ENCODE measurements at regions not wholly inside any gene's neighbourhood (a gene's known extent, or its start where the extent isn't known, plus 50 kb on each side); places are given as distances from the start of the nearest gene placed in this dataset.
A peak's percentile ranks its signal among the peaks of the same experiment; 100 is the strongest.

GRCh38 chr18:24817587-24818371 lies 357.3 kb downstream of the HRH4 start:
- ATAC-seq (no peak), DNase-seq (ENCODE audit: low spot score in 2 of 2) (no peak)
- Mint-ChIP-seq H3K27ac (no peak overlapping the region), H3K4me3 (no peak overlapping the region), H3K9me3 (peaks cover 2% of the 10 kb centered on the region), H3K36me3 (no peaks in the 10 kb centered on the region), H3K4me1 (no peaks in the 10 kb centered on the region)

DNA sequence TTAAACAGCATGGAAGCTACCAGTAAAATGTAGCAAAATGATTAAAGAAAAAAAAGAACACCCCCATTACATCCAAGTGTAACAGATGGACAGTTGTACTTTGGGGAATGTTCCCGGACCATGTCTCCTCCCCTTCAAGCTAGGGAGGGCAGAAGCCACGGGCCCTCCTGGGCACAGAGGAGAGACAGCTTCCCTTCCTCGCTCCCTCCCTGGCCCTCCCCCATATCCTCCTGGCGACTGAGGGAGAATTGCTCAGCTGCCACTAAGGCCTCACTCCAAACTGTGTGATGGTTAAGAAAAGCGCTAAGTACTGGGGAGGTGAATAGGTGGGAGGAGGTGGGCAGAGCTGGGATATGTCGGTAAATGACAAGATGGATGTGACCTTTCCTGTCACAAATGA lies 358.0 kb downstream of the HRH4 start:
- no peaks in the 10 kb centered on the region for H3K4me1 Mint-ChIP-seq
- peaks cover 2% of the 10 kb centered on the region for H3K9me3 Mint-ChIP-seq
- no peak overlapping the region for H3K27ac Mint-ChIP-seq
- H3K36me3 Mint-ChIP-seq = no peaks in the 10 kb centered on the region
- DNase-seq (ENCODE audit: low spot score in 2 of 2) (no peak), ATAC-seq (no peak)
- H3K4me3 Mint-ChIP-seq = no peak overlapping the region

GRCh38 chr18:24819141-24819890 lies 358.9 kb downstream of the HRH4 start:
- ATAC-seq (peak; percentile 31), DNase-seq (ENCODE audit: low spot score in 2 of 2) (no peak)
- H3K27ac Mint-ChIP-seq = no peak overlapping the region
- H3K36me3 Mint-ChIP-seq = no peaks in the 10 kb centered on the region
- peaks cover 2% of the 10 kb centered on the region for H3K9me3 Mint-ChIP-seq
- no peaks in the 10 kb centered on the region for H3K4me1 Mint-ChIP-seq
- no peak overlapping the region for H3K4me3 Mint-ChIP-seq

GRCh38 chr18:24825397-24825796 lies 365.0 kb downstream of the HRH4 start:
- DNase-seq (ENCODE audit: low spot score in 2 of 2) (no peak), ATAC-seq (no peak)
- no peaks in the 10 kb centered on the region for H3K36me3 Mint-ChIP-seq
- no peak overlapping the region for H3K27ac Mint-ChIP-seq
- no peak overlapping the region for H3K4me3 Mint-ChIP-seq
- H3K4me1 Mint-ChIP-seq = no peaks in the 10 kb centered on the region
- peaks cover 2% of the 10 kb centered on the region for H3K9me3 Mint-ChIP-seq

- ATAC-seq (no peak), DNase-seq (ENCODE audit: low spot score in 2 of 2) (no peak)
- Mint-ChIP-seq H3K4me1 (no peaks in the 10 kb centered on the region), H3K9me3 (peaks cover 2% of the 10 kb centered on the region), H3K4me3 (no peak overlapping the region), H3K27ac (no peak overlapping the region), H3K36me3 (no peaks in the 10 kb centered on the region)
Observed at GRCh38 chr18:24826605-24827004, 366.2 kb downstream of the HRH4 start.

DNA sequence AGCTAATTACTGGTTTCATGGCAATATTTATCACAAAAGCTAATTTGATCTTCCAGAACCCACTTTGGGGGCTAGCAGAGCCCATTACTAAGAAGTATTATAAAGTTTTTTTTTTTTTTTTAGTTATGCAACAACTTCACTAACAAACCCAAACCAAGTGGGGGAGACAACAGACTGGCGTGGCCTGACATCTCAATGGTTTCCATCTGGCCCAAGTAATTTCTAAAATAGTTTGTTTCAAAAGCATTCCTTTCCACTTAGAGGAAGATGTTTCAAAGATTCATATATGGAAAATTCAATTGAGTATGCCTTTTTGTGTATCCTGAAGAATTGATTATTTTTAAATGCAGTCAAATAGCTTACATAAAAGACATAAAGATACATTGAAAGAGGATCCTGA lies 367.1 kb downstream of the HRH4 start:
- DNase-seq (ENCODE audit: low spot score in 2 of 2) = no peak
- no peaks in the 10 kb centered on the region for H3K36me3 Mint-ChIP-seq
- no peaks in the 10 kb centered on the region for H3K4me1 Mint-ChIP-seq
- ATAC-seq = no peak
- H3K9me3 Mint-ChIP-seq = no peaks in the 10 kb centered on the region
- H3K27ac Mint-ChIP-seq = no peak overlapping the region
- H3K4me3 Mint-ChIP-seq = no peak overlapping the region

DNA sequence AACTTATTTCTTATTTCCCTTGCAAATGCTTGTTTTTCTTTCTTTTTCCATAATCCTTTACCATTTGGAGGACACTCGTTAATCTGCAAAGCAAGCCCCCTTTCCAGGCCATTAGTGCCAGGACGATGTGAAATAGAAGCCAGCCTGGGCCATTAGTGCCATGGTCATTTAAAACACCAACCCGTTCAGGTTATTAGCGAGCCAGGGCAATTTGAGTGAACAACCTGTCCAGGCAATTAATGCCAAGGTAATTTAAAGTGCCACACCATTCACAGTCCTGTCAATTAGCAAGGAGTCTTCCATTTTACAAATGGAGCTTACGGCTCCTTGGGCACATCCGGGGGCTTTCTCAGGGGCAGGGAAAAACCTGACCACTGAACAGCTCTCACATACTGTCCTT lies 370.6 kb downstream of the HRH4 start:
- H3K36me3 Mint-ChIP-seq = no peaks in the 10 kb centered on the region
- no peaks in the 10 kb centered on the region for H3K4me1 Mint-ChIP-seq
- no peak overlapping the region for H3K27ac Mint-ChIP-seq
- H3K4me3 Mint-ChIP-seq = no peak overlapping the region
- no peaks in the 10 kb centered on the region for H3K9me3 Mint-ChIP-seq
- ATAC-seq (no peak), DNase-seq (ENCODE audit: low spot score in 2 of 2) (no peak)

GRCh38 chr18:24831871-24832665 lies 371.6 kb downstream of the HRH4 start:
- Mint-ChIP-seq H3K4me3 (no peak overlapping the region), H3K9me3 (no peaks in the 10 kb centered on the region), H3K4me1 (no peaks in the 10 kb centered on the region), H3K27ac (no peak overlapping the region), H3K36me3 (no peaks in the 10 kb centered on the region)
- DNase-seq (ENCODE audit: low spot score in 2 of 2) = no peak
- ATAC-seq = no peak

DNA sequence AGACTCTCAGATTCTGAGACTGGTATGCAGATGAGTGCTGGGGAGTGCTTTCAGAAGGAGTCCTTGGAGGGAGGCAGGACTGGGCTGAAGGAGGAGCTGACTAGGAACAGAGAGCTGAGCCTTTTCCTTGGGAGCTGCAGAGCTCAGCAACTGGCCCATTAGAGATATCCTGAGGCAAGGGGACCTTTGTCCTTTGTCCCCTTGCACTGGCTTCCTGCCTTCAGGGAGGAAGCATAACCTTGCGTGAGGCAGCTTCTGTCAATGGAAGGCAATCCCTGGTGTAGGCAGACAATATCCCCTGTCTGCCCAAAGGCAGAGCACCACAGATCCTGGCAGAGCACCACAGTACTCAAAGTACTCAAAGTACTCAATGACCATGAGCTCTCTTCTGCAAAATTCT lies 375.3 kb downstream of the HRH4 start:
- Mint-ChIP-seq H3K4me3 (no peak overlapping the region), H3K27ac (no peak overlapping the region), H3K4me1 (no peaks in the 10 kb centered on the region), H3K9me3 (no peaks in the 10 kb centered on the region), H3K36me3 (no peaks in the 10 kb centered on the region)
- DNase-seq (ENCODE audit: low spot score in 2 of 2) (no peak), ATAC-seq (no peak)

DNA sequence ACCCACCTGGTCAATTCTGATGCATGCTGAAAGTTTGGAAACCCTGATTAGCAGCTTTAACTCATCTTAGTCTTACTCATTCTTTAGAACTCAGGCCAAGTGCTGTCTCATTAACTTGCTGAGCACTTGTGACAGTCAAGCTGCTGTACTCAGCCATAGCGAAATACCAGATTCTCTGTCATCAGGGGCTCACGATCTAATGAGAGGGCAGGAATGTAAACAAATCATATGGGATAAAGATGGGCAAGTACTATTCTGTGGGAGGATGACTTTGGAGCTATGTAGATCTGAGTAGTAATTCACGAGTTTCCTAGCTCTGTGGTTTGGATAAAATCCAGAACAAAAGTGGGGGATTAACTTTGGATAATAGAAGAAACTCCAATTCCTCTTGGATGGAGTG lies 376.6 kb downstream of the HRH4 start:
- no peak for ATAC-seq
- DNase-seq (ENCODE audit: low spot score in 2 of 2) = no peak
- Mint-ChIP-seq H3K9me3 (no peaks in the 10 kb centered on the region), H3K4me3 (no peak overlapping the region), H3K27ac (no peak overlapping the region), H3K4me1 (no peaks in the 10 kb centered on the region), H3K36me3 (no peaks in the 10 kb centered on the region)

- Mint-ChIP-seq H3K9me3 (no peaks in the 10 kb centered on the region), H3K27ac (no peak overlapping the region), H3K4me3 (no peak overlapping the region), H3K4me1 (no peaks in the 10 kb centered on the region), H3K36me3 (no peaks in the 10 kb centered on the region)
- ATAC-seq = no peak
- DNase-seq (ENCODE audit: low spot score in 2 of 2) = no peak
Observed at GRCh38 chr18:24840051-24840450, 379.6 kb downstream of the HRH4 start.

DNA sequence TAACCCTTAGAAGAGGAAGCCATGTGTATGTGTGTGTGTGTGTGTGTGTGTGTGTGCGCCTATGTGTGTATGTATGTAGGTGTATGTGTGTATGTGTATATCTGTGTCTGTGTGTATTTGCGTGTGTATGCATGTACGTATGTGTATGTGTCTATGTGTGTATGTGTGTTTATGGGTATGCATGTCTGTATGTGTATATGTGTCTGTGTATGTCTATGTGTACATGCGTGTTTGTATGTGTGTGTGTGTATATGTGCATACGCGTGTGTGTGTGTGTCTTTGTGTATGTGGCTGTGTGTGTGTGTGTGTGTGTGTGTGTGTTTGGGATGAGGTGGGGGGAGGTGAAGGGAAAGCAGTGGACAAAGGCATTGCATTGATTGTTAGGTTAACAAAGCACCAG lies 380.2 kb downstream of the HRH4 start:
- Mint-ChIP-seq H3K9me3 (no peaks in the 10 kb centered on the region), H3K4me3 (no peak overlapping the region), H3K4me1 (no peaks in the 10 kb centered on the region), H3K27ac (no peak overlapping the region), H3K36me3 (no peaks in the 10 kb centered on the region)
- ATAC-seq (no peak), DNase-seq (ENCODE audit: low spot score in 2 of 2) (no peak)

- Mint-ChIP-seq H3K4me1 (no peaks in the 10 kb centered on the region), H3K36me3 (no peaks in the 10 kb centered on the region), H3K27ac (no peak overlapping the region), H3K9me3 (no peaks in the 10 kb centered on the region), H3K4me3 (no peak overlapping the region)
- ATAC-seq = no peak
- no peak for DNase-seq (ENCODE audit: low spot score in 2 of 2)
Observed at GRCh38 chr18:24841536-24841935, 381.1 kb downstream of the HRH4 start.

GRCh38 chr18:24843123-24843522 lies 382.7 kb downstream of the HRH4 start:
- Mint-ChIP-seq H3K9me3 (no peaks in the 10 kb centered on the region), H3K4me3 (no peak overlapping the region)

DNA sequence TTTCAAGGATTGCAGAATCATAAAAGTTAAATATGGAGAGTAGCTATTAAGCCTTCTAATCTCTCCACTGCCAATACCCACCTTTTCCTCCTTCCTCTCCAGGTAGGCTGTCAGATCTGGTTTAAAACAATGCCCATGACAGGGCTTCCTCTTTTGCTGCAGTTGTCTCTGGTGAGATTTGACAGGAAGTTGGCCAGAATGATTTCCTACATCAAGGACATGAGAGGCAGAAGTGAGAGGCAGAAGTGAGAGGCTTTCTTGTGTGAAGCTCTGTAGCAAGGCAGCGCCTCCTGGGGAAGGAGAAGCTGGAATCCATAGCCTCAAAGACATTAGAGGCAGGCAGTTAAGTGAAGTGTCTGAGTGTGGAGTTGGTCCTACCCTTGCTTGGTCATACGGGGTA lies 385.7 kb downstream of the HRH4 start:
- peaks cover 2% of the 10 kb centered on the region for H3K9me3 Mint-ChIP-seq
- DNase-seq (ENCODE audit: low spot score in 2 of 2) (no peak), ATAC-seq (no peak)
- H3K4me3 Mint-ChIP-seq = no peak overlapping the region
- H3K4me1 Mint-ChIP-seq = no peaks in the 10 kb centered on the region
- no peaks in the 10 kb centered on the region for H3K36me3 Mint-ChIP-seq
- H3K27ac Mint-ChIP-seq = no peak overlapping the region

More at GRCh38 chr18:24843123-24843522, 382.7 kb downstream of the HRH4 start:
- Mint-ChIP-seq H3K27ac (no peak overlapping the region), H3K4me1 (no peaks in the 10 kb centered on the region), H3K36me3 (no peaks in the 10 kb centered on the region)
- ATAC-seq (no peak), DNase-seq (ENCODE audit: low spot score in 2 of 2) (no peak)

Measured in stimulated activated effector memory CD8-positive, alpha-beta T cell treated with anti-CD3 and anti-CD28 coated beads, Interleukin-12 subunit alpha, Interleukin-12 subunit beta, amount 100 ng/mL, for 72 hours (primary cell).